ENCODE measurements at regions not wholly inside any gene's neighbourhood (a gene's known extent, or its start where the extent isn't known, plus 50 kb on each side); places are given as distances from the start of the nearest gene placed in this dataset.

- TF ChIP-seq CTCF (IDR thresholded peaks at IDR 0.05) = no peak
- no peak for TF ChIP-seq EZH2 (IDR thresholded peaks at IDR 0.05; ENCODE audit: borderline replicate concordance, insufficient read depth, low read depth, low read length, poor library complexity, severe bottlenecking)
These were observed 671.4 kb downstream of the NR2F1-AS1 start for GRCh38 chr5:92909602-92909962.

All from B cell (primary cell).